ENCODE measurements at regions not wholly inside any gene's neighbourhood (a gene's known extent, or its start where the extent isn't known, plus 50 kb on each side); places are given as distances from the start of the nearest gene placed in this dataset.

DNA sequence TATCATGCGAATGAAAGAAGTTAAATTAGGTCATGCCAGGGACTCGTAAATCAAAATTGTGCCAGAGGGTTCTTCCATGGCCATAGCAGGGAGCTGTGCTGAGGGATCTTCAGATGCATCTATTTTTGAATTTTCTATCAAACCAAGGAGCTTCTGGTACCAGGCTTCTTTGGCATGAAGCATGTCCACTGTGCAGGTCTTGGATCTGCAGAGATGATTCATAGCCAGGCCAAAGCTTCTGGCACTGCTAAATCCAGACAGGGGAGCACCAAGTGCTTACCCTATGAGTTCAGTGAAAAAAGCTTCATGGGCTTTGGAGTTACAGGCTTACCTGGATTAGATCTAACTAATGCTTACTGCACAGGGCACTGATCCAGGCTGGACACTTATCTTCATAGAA lies 154.2 kb upstream of the DAB1 start:
- TF ChIP-seq, protein P1, sequence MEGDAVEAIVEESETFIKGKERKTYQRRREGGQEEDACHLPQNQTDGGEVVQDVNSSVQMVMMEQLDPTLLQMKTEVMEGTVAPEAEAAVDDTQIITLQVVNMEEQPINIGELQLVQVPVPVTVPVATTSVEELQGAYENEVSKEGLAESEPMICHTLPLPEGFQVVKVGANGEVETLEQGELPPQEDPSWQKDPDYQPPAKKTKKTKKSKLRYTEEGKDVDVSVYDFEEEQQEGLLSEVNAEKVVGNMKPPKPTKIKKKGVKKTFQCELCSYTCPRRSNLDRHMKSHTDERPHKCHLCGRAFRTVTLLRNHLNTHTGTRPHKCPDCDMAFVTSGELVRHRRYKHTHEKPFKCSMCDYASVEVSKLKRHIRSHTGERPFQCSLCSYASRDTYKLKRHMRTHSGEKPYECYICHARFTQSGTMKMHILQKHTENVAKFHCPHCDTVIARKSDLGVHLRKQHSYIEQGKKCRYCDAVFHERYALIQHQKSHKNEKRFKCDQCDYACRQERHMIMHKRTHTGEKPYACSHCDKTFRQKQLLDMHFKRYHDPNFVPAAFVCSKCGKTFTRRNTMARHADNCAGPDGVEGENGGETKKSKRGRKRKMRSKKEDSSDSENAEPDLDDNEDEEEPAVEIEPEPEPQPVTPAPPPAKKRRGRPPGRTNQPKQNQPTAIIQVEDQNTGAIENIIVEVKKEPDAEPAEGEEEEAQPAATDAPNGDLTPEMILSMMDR (IDR thresholded peaks at IDR 0.05): no peak
- no peak for TF ChIP-seq ZFX (IDR thresholded peaks at IDR 0.05; ENCODE audit: borderline replicate concordance)

Measured in 22Rv1 (cell line).